Neuronal stem cell (in vitro differentiated cells): ENCODE measurements at regions not wholly inside any gene's neighbourhood (a gene's known extent, or its start where the extent isn't known, plus 50 kb on each side); places are given as distances from the start of the nearest gene placed in this dataset.

Source experiments
- DNase-seq: peaks from one replicate; pipeline ENCODE4 v3.0.0-alpha.2; 2013; ENCODE audit warnings: low spot score
- H2AFZ ChIP-seq: one replicate; pipeline ENCODE4 v1.6.1; 2013; ENCODE audit warnings: mild to moderate bottlenecking, low read length, inconsistent platforms
- H2AK5ac ChIP-seq: 2 replicates; pipeline ENCODE4 v1.6.1; 2013; ENCODE audit warnings: low read depth, mild to moderate bottlenecking, inconsistent platforms, low read length, moderate library complexity, mixed read lengths
- H2BK120ac ChIP-seq: 2 replicates; pipeline ENCODE4 v1.6.1; 2013; ENCODE audit warnings: low read depth, mild to moderate bottlenecking, inconsistent platforms, low read length, moderate library complexity, mixed read lengths
- H2BK12ac ChIP-seq: one replicate; pipeline ENCODE4 v1.6.1; 2013; ENCODE audit warnings: low read length, inconsistent platforms
- H2BK15ac ChIP-seq: 2 replicates; pipeline ENCODE4 v1.6.1; 2013; ENCODE audit warnings: mild to moderate bottlenecking, low read length, inconsistent platforms, mixed read lengths
- H2BK5ac ChIP-seq: one replicate; pipeline ENCODE4 v1.6.1; 2013; ENCODE audit warnings: inconsistent platforms, mild to moderate bottlenecking, low read length, moderate library complexity
- H3K14ac ChIP-seq: one replicate; pipeline ENCODE4 v1.6.1; 2013; ENCODE audit warnings: low read length, inconsistent platforms
- H3K18ac ChIP-seq: 2 replicates; pipeline ENCODE4 v1.6.1; 2013; ENCODE audit warnings: low read length, inconsistent platforms
- H3K23ac ChIP-seq: 2 replicates; pipeline ENCODE4 v1.6.1; 2013; ENCODE audit warnings: low read depth, mild to moderate bottlenecking, mixed read lengths, low read length, inconsistent platforms; ENCODE audit not compliant: poor library complexity
- H3K27ac ChIP-seq: replicated peaks from 3 replicates; pipeline ENCODE4 v1.5.1; 2013; ENCODE audit warnings: low read length, inconsistent platforms
- H3K27me3 ChIP-seq, 3 experiments: 2 replicates each; pipeline ENCODE4 v1.6.1; 2013; ENCODE audit warnings: low read length in 3 of 3, mild to moderate bottlenecking in 2 of 3, inconsistent platforms in 1 of 3, low read depth in 1 of 3, mixed read lengths in 1 of 3, moderate library complexity in 1 of 3; ENCODE audit not compliant: control insufficient read depth in 3 of 3, insufficient read depth in 3 of 3
- H3K36me3 ChIP-seq, 2 donors: replicated peaks in 1 of 2; 2 replicates each; pipeline ENCODE4 v1.6.1; 2013; ENCODE audit warnings: low read length in 2 of 2; ENCODE audit not compliant: control insufficient read depth in 2 of 2, insufficient read depth in 2 of 2
- H3K4ac ChIP-seq: 2 replicates; pipeline ENCODE4 v1.6.1; 2013; ENCODE audit warnings: inconsistent platforms, mild to moderate bottlenecking, low read length, moderate library complexity
- H3K4me1 ChIP-seq, 2 donors: 1 replicate in 1 of 2; 2 replicates in 1 of 2; pipeline ENCODE4 v1.6.1; 2013; ENCODE audit warnings: low read length in 2 of 2, low read depth in 1 of 2; ENCODE audit not compliant: control insufficient read depth in 2 of 2, insufficient read depth in 1 of 2
- H3K4me2 ChIP-seq: one replicate; pipeline ENCODE4 v1.6.1; 2013; ENCODE audit warnings: mild to moderate bottlenecking, low read length, inconsistent platforms; ENCODE audit not compliant: insufficient read depth, poor library complexity, severe bottlenecking
- H3K4me3 ChIP-seq, 2 donors: 2 replicates each; pipeline ENCODE4 v1.5.1; 2013; ENCODE audit warnings: low read length in 2 of 2, mild to moderate bottlenecking in 2 of 2, inconsistent platforms in 1 of 2, moderate library complexity in 1 of 2
- H3K79me1 ChIP-seq: one replicate; pipeline ENCODE4 v1.6.1; 2013; ENCODE audit warnings: low read depth, mild to moderate bottlenecking, inconsistent platforms, low read length, moderate library complexity
- H3K9ac ChIP-seq: one replicate; pipeline ENCODE4 v1.6.1; 2013; ENCODE audit warnings: mild to moderate bottlenecking, low read depth, low read length, inconsistent platforms; ENCODE audit not compliant: poor library complexity
- H3K9me3 ChIP-seq, 2 donors: replicated peaks in 1 of 2; 2 replicates each; pipeline versions ENCODE3 to v1.6.1; 2013; ENCODE audit warnings: low read length in 2 of 2, mild to moderate bottlenecking in 2 of 2, inconsistent platforms in 1 of 2, low read depth in 1 of 2, mixed read lengths in 1 of 2, moderate library complexity in 1 of 2; ENCODE audit not compliant: control insufficient read depth in 2 of 2, insufficient read depth in 1 of 2
- H4K8ac ChIP-seq: one replicate; pipeline ENCODE4 v1.6.1; 2013; ENCODE audit warnings: low read depth, mild to moderate bottlenecking, inconsistent platforms, low read length, moderate library complexity
- H4K91ac ChIP-seq: one replicate; pipeline ENCODE4 v1.6.1; 2013; ENCODE audit warnings: low read length, low read depth, mild to moderate bottlenecking, inconsistent platforms; ENCODE audit not compliant: poor library complexity
- WGBS, 2 donors: extraction: QIAGEN DNeasy Blood & Tissue Kit; methylation state at CpG; one replicate each; pipeline ENCODE4 v1.1.7; 2013; ENCODE audit warnings: missing lambda C conversion rate in 2 of 2, mixed read lengths in 1 of 2; ENCODE audit not compliant: insufficient read length in 2 of 2, insufficient replicate concordance in 1 of 2; ENCODE audit errors: extremely low coverage in 2 of 2; 5-methylcytosine and 5-hydroxymethylcytosine counted together

- Histone ChIP-seq H3K9ac (no peak overlapping the region), H2AFZ (no peak overlapping the region), H3K27me3 (no peaks in the 10 kb centered on the region), H3K9me3 (no peaks in the 10 kb centered on the region), H4K91ac (no peak overlapping the region), H3K4me2 (no peak overlapping the region), H2BK15ac (no peak overlapping the region), H4K8ac (no peak overlapping the region), H2BK12ac (no peak overlapping the region), H3K36me3 (no peaks in the 10 kb centered on the region), H3K4me1 (no peaks in the 10 kb centered on the region), H3K4me3 (no peak overlapping the region), H3K27ac (no peak overlapping the region), H3K18ac (no peak overlapping the region), H2BK5ac (no peak overlapping the region), H3K23ac (no peak overlapping the region), H3K4ac (no peak overlapping the region), H3K79me1 (no peaks in the 10 kb centered on the region), H3K14ac (no peak overlapping the region), H2BK120ac (no peak overlapping the region), H2AK5ac (no peak overlapping the region)
- no peak for DNase-seq
- no CpG with 5 or more reads among the region's 2 CpGs for WGBS, 2 donors
Measured at GRCh38 chr7:54188843-54189242, 353.3 kb upstream of the VSTM2A start.

DNA sequence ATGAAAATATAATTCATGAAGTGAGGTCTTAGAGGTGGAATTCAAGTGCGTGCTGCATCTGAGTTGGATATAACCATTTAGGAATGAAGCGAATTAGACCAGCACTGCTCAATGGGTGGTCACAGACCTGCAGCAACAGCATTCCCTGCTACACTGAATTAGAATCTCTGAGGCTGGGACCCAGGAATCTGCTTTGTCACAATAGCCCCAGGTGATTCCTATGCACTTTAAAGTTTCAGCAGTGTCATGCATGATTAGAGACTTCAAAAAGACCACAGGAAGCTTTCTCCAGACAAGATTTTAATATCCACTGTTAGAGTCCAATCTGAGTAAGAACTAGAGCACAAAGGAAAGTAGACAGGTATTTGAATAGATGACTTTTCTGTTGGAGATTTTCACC, 352.8 kb upstream of the VSTM2A start:
- H3K4me2 ChIP-seq, result no peak overlapping the region
- H3K18ac ChIP-seq, result no peak overlapping the region
- no peak overlapping the region for H2AK5ac ChIP-seq
- no peak overlapping the region for H2BK5ac ChIP-seq
- no peak overlapping the region for H4K8ac ChIP-seq
- H3K27ac ChIP-seq, result no peak overlapping the region
- no peak for DNase-seq
- H3K9ac ChIP-seq, result no peak overlapping the region
- H2BK120ac ChIP-seq, result no peak overlapping the region
- no peaks in the 10 kb centered on the region for H3K79me1 ChIP-seq
- no CpG with 5 or more reads among the region's 2 CpGs for WGBS, 2 donors
- H3K36me3 ChIP-seq, result no peaks in the 10 kb centered on the region
- H2BK12ac ChIP-seq, result no peak overlapping the region
- H3K4ac ChIP-seq, result no peak overlapping the region
- no peak overlapping the region for H2BK15ac ChIP-seq
- no peak overlapping the region for H3K4me3 ChIP-seq
- H3K9me3 ChIP-seq, result no peaks in the 10 kb centered on the region
- H3K27me3 ChIP-seq, result no peaks in the 10 kb centered on the region
- H3K4me1 ChIP-seq, result no peaks in the 10 kb centered on the region
- H3K14ac ChIP-seq, result no peak overlapping the region
- no peak overlapping the region for H3K23ac ChIP-seq
- no peak overlapping the region for H2AFZ ChIP-seq
- no peak overlapping the region for H4K91ac ChIP-seq

DNA sequence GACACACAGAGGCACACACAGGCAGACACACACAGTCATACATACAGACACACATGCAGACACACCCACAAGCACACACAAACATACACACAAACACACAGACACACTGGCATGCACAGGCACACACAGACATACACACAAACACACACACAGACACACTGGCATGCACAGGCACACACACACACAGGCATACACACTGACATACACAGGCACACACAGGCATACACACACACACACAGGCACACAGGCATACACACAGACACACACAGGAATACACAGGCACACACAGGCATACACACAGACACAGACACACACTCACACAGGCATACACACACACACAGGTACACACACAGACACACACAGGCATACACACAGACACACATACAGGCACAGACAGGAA, 340.7 kb upstream of the VSTM2A start:
- Histone ChIP-seq H3K18ac (no peak overlapping the region), H4K91ac (no peak overlapping the region), H3K14ac (peak overlapping the region; percentile 17), H2BK120ac (no peak overlapping the region), H3K4me2 (no peak overlapping the region), H3K4me1 (peaks cover 0 to 2% of the 10 kb centered on the region in 2 donors), H3K4ac (no peak overlapping the region), H3K27ac (no peak overlapping the region), H2BK12ac (peak overlapping the region; percentile 60), H3K9ac (peak overlapping the region; percentile 70), H3K4me3 (peak overlapping the region in 1 of 2 donors; percentile 72), H2AFZ (no peak overlapping the region), H2BK5ac (no peak overlapping the region), H3K9me3 (peaks cover 0 to 5% of the 10 kb centered on the region in 2 donors), H2BK15ac (no peak overlapping the region), H3K36me3 (no peaks in the 10 kb centered on the region), H3K27me3 (peaks cover 0 to 4% (median 0%) of the 10 kb centered on the region in 3 experiments), H3K23ac (peak overlapping the region; percentile 6), H2AK5ac (no peak overlapping the region), H3K79me1 (no peaks in the 10 kb centered on the region), H4K8ac (no peak overlapping the region)
- DNase-seq, result no peak

DNA sequence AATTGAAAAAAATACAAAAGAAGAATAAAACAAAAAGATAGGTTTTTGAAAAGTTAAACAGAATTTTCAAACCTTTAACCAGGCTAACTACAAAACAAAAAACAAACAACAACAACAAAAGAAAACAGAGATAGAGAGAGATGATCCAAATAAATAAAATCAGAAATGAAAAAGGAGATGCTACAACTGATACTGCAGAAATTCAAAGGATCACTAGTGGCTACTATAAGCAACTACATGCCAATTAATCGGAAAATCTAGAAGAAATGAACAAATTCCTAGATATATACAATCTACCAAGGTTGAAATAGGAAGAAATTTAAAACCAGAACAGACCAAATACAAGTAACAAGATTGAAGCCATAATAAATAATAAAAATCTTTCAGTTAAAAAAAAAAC, 326.8 kb upstream of the VSTM2A start:
- no peak overlapping the region for H3K14ac ChIP-seq
- no peak overlapping the region for H3K23ac ChIP-seq
- no peak overlapping the region for H2BK12ac ChIP-seq
- H3K36me3 ChIP-seq, result no peaks in the 10 kb centered on the region
- no peak overlapping the region for H4K91ac ChIP-seq
- no peak overlapping the region for H2AFZ ChIP-seq
- no peak overlapping the region for H3K9ac ChIP-seq
- H3K9me3 ChIP-seq, result no peaks in the 10 kb centered on the region
- H3K4me3 ChIP-seq, result no peak overlapping the region
- no peaks in the 10 kb centered on the region for H3K4me1 ChIP-seq
- H3K27ac ChIP-seq, result no peak overlapping the region
- no peak overlapping the region for H3K4me2 ChIP-seq
- H2BK120ac ChIP-seq, result no peak overlapping the region
- no peak overlapping the region for H3K4ac ChIP-seq
- no peak for DNase-seq
- no CpG with 5 or more reads among the region's 1 CpG for WGBS, 2 donors
- H2AK5ac ChIP-seq, result no peak overlapping the region
- H3K79me1 ChIP-seq, result no peaks in the 10 kb centered on the region
- no peak overlapping the region for H3K18ac ChIP-seq
- no peaks in the 10 kb centered on the region for H3K27me3 ChIP-seq
- H2BK5ac ChIP-seq, result no peak overlapping the region
- no peak overlapping the region for H4K8ac ChIP-seq
- no peak overlapping the region for H2BK15ac ChIP-seq
